H7 (cell line): ENCODE measurements at regions not wholly inside any gene's neighbourhood (a gene's known extent, or its start where the extent isn't known, plus 50 kb on each side); places are given as distances from the start of the nearest gene placed in this dataset.

ENCODE experiments used
- DNase-seq: peaks from one replicate; pipeline ENCODE4 v3.0.0; 2012
- H3K27me3 ChIP-seq: 2 replicates; pipeline ENCODE4 v1.6.0; 2011; ENCODE audit warnings: mild to moderate bottlenecking, low read length; ENCODE audit not compliant: control insufficient read depth, insufficient read depth
- H3K36me3 ChIP-seq: replicated peaks from 2 replicates; pipeline ENCODE4 v1.5.1; 2011; ENCODE audit warnings: low read length; ENCODE audit not compliant: control insufficient read depth, insufficient read depth
- H3K4me3 ChIP-seq: 2 replicates; pipeline ENCODE4 v1.5.1; 2011; ENCODE audit warnings: low read depth, mild to moderate bottlenecking, control low read depth, low read length, moderate library complexity; ENCODE audit not compliant: insufficient read depth

DNA sequence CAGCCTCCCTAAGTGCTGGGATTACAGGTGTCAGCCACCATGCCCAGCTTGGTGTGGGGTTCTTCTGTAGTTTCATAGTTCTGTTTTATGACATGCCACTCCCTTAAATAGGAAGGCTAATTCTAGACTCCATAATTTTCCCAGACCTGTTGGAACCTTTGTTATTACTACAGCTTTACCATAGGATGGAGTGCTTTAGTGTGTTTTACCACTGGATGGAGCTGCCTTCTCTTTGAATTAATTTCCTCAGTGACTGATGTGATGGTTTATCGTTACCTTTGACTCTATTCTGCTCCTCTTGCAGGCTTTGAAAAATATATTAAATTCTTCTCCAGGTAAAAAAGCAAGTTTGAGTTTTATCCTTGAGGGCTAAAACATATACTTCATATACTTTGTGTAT is 84.6 kb upstream of the NEK7 start:
- Histone ChIP-seq H3K36me3 (no peaks in the 10 kb centered on the region), H3K4me3 (no peak overlapping the region), H3K27me3 (no peaks in the 10 kb centered on the region)
- no peak for DNase-seq

DNA sequence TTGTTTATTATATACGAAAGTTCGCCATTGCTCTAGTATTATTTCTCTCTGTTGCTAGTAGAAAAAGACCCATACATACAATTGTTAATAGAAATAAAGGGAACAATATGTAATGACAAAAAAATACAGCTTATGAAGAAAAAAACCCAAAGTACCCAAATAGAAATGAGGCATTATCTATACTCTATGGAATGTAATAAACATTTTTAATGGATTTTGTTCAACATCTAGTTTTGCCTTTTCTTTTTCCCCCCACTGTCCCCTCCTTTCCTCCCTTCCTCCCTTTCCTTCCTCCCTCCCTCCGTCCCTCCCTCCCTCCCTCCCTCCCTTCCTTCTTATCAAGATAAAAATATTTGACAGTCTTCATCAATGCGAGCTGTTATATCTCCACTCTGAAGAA is 81.5 kb upstream of the NEK7 start:
- no peaks in the 10 kb centered on the region for H3K27me3 ChIP-seq
- no peak overlapping the region for H3K4me3 ChIP-seq
- no peaks in the 10 kb centered on the region for H3K36me3 ChIP-seq
- DNase-seq = no peak

DNA sequence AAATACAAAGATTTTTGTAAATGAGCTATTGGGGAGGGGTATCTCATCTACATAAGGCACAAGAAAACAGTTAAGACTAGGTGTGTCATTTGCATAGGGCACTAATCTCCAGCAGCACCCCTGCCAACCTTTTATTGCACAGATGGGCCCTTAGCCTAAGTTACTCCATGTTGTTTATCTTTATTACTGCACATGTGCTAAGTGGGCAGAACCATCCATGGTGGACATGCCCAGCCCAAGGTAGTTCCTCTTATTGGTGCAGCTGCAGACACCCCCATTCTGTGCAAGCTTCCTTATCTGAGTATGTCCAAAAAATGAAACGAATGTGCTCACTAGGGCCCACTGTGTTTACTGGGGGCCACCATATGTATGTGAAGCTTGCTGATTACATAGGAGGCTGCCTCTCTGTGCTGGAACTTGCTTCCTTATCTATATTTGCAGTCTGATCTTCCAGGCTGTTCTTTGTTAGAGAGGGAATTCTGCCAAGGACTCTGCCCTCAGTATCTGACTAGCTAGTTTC is 77.3 kb upstream of the NEK7 start:
- Histone ChIP-seq H3K36me3 (no peaks in the 10 kb centered on the region), H3K4me3 (no peak overlapping the region), H3K27me3 (no peaks in the 10 kb centered on the region)
- no peak for DNase-seq

DNA sequence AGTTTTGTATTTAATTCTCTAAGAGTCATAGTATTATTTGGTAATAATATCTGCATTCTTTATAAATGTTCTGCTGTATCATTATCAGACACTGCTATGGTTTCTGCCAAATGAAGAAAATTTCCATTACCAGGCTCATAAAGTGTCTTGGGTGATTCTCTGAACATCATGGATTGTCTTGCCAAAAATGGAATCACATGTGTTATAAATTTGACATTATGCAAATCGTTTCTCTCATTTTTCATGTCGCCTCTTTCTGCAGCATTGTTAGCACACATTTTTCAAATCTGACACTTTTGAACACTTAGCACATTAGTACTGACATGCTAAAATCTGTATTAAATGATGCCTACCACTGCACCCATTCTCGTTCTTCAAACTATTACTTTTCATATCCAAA is 74.2 kb upstream of the NEK7 start:
- Histone ChIP-seq H3K4me3 (no peak overlapping the region), H3K27me3 (no peaks in the 10 kb centered on the region), H3K36me3 (no peaks in the 10 kb centered on the region)
- no peak for DNase-seq

DNA sequence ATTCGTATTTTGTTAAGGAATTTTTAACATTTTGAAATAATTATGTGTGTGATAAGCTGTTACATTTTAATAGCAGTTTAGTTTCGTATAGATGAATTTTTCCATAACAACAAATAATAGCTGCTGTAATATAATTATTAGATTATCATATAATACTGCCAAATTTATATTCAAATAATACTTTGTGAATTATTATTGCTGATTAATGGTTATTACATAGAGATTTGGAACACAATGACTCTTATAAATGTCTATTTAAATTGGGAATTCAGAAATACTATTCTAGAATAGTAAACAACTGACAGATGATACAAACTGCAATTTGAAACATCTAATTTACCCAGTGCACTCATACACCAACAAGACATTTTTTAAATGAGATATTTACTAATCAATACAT is 73.2 kb upstream of the NEK7 start:
- Histone ChIP-seq H3K4me3 (no peak overlapping the region), H3K27me3 (no peaks in the 10 kb centered on the region), H3K36me3 (no peaks in the 10 kb centered on the region)
- DNase-seq = no peak

DNA sequence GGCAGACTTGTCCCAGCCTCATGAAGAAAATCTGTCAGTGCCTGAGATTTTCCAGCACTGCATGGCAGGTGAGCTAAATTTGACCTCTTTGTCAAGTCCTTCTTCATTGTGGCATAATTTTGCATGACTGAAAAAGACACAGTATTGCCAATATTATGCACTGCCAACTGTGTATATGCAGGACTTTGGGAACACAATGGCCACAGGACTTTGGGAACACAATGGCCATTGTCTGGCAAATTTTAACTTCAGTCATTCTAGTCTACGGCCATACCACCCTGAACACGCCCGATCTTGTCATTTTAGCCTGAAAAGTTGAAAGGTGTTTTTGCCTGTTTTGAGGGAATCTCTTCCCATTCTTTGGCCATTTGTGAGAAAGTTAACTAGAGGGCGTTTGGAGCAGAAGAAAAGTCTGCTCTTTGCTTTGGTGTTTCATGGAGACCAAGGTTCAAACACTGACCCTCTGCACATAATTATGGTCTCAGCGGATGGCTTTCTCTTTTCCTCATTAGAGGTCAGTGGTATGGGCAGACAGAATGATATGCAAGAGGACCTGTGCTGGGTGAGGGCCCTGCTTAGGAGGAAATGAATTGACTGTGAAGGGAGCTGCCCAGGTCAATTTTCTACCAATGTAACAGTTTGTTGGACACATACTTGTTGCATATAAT is 72.4 kb upstream of the NEK7 start:
- H3K27me3 ChIP-seq = no peaks in the 10 kb centered on the region
- H3K36me3 ChIP-seq = no peaks in the 10 kb centered on the region
- no peak overlapping the region for H3K4me3 ChIP-seq
- no peak for DNase-seq

DNA sequence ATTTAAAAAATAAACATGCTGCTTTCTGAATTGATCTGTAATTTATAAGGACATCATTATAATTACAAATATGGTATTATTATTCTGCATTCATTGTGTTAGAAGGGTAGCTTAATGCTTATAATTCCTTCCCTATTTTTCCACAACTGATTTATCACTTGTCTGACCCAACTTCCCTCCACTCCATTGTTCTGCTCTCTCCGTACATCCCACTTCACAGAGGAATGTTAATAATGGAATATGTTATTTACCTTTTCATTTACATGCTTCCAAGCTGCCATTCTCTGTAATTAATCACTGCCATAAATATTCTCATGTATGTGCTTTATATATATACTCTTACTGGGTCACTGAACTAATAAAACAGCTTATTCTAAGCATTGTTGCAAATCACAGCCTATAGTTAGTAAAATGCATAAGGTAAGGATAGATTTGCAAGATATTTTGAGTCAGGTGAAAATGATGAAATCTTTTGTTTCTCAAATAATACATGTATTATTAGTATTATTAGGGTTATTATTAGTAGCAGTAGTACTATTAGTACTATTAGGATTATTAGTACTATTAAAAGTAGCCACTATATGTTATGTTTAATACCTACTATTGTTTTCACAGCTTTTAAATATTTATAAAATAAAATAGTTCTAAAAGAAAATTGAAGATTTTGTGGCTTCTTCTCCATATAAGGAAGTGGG is 70.6 kb upstream of the NEK7 start:
- H3K27me3 ChIP-seq = no peaks in the 10 kb centered on the region
- DNase-seq = no peak
- no peaks in the 10 kb centered on the region for H3K36me3 ChIP-seq
- H3K4me3 ChIP-seq = no peak overlapping the region

DNA sequence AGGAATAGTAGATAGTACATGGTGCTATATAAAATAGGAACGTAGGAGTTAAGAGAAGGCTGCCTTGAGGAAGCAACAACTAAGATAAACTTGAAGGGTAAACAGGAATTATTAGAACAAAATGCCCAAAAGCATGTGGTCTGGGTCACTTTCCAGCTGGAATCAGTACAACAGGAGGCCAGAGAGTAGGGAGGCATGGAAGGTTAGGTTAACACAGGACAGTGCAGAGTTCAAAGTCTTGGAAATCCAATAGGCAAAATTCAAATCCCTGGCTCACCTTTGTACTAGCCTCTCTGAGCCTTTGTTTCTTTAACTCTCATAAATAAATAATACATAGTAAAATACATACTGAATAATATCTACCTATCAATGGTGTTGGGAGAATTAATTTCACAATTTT is 69.0 kb upstream of the NEK7 start:
- Histone ChIP-seq H3K27me3 (no peaks in the 10 kb centered on the region), H3K4me3 (no peak overlapping the region), H3K36me3 (no peaks in the 10 kb centered on the region)
- DNase-seq = no peak

DNA sequence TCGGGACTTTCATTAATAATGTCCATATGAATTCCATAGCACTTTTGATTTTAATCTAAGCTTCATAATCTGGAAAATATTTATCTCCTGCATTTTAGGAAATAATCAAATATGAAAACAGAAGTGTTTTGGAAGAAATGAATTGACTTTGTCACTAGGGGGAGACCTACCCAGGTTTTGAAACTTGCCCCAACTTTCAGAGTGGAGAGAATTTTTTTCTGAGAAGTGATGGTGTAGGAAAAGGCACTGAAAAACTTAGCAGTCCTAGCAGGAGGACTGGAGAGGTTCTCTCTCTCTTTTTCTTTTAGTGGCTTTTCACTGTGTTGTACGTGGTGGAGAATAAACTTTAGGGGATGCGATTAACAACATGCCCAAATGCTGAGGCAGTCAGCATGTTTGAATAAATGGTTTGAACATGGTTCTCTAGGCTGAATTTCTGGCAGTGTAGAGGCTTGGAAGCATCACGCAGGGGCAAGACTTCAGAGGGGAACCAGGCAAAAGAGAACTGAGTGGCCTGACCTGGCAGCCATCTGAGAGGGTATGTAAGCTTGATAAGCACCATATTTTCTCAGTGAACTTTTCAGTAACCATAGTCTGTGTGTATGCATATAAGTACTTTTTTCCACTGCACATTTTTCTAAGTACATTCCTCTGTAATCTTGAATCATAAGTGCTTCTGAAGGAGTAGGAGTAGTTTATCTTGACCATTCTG is 68.3 kb upstream of the NEK7 start:
- Histone ChIP-seq H3K4me3 (no peak overlapping the region), H3K27me3 (no peaks in the 10 kb centered on the region), H3K36me3 (no peaks in the 10 kb centered on the region)
- DNase-seq = peak; percentile 35

DNA sequence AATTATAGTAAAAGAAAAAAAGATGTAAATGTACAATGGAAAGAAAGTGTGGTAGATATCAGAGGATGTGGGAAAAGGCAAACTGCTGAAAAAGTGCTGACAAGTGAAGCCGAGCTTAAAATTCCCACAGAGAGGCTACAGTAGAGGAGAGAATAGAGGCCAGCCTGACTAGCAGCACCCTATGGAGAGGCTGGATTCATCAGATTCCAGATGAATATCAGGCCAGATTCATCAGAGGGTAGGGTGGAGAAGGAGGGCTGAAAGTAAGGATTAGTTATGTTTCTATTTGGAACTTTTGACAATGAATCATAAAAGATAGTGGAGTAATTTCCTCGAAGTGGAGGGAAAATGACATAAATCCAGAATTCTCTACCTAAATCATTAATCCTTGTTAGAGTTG is 60.4 kb upstream of the NEK7 start:
- DNase-seq = peak; percentile 32
- H3K36me3 ChIP-seq = no peaks in the 10 kb centered on the region
- no peak overlapping the region for H3K4me3 ChIP-seq
- H3K27me3 ChIP-seq = no peaks in the 10 kb centered on the region

DNA sequence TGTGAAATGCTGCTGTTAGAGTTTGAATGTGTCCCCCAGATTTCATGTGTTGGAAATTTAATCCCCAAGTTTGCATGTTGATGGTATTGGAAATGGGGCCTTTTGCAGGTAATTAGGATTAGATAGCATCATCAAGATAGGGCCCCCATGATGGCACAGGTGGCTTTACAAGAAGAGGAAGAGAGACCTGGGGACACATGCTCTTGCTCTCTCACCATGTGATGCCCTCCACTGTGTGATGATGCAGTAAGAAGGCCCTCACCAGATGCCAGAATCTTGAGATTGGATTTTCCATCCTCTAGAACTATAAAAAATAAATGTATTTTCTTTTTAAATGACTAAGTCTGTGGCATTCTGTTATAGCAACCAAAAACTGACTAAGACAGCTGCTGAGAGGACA is 57.0 kb upstream of the NEK7 start:
- DNase-seq = no peak
- H3K27me3 ChIP-seq = no peaks in the 10 kb centered on the region
- no peak overlapping the region for H3K4me3 ChIP-seq
- no peaks in the 10 kb centered on the region for H3K36me3 ChIP-seq

DNA sequence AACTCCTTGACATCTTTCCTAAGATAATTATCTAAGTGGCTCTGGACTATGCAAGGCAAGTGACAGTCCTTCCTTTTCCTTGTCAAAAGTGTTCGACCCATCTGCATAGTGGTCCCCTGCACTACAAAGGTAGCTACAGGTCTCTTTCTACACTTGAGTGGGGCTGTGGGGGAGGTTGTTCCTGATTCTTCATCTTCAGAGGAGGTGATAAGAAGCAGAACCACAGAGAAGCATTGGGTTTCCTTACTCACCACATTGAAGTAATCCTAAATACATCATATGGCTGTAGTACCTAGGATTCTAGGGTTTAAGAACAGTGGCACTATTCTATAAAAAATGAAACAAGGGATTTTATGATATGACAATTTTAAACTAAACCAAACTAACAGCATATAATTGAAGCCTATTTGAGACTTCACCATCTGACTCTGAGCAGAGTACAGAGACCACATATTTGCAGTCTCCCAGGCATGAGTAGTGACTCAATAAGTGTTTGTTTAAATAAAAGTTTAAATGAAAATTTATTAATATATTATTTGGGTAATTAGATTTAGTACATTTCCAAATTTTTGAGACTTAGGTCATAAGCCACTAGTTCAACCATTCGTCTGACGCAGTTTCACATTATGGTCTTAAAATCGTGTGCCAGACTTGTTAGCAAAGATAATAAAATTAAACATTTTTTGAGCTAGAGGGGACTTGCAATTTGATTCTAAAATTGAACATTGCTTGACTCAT is 54.9 kb upstream of the NEK7 start:
- H3K27me3 ChIP-seq = no peaks in the 10 kb centered on the region
- no peak overlapping the region for H3K4me3 ChIP-seq
- H3K36me3 ChIP-seq = no peaks in the 10 kb centered on the region
- DNase-seq = no peak

DNA sequence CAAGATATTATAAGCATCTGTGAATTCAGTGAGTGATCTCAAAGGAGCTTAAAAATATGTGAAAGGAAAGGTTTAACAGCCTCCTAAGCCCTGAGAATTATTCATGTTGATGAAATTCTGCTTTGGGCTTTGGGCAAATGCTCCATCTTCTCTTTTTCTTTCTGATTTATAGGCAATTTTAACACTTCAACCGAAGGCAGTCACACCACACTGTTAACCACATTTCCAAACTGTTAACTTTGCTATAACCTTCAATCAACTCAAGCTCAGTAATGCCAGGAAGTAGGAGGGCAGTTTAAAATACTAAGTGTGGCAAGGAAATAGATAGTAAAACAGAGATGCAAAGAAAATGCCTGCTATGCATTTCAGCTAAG is 54.4 kb upstream of the NEK7 start:
- DNase-seq = no peak
- Histone ChIP-seq H3K4me3 (no peak overlapping the region), H3K36me3 (no peaks in the 10 kb centered on the region), H3K27me3 (no peaks in the 10 kb centered on the region)

DNA sequence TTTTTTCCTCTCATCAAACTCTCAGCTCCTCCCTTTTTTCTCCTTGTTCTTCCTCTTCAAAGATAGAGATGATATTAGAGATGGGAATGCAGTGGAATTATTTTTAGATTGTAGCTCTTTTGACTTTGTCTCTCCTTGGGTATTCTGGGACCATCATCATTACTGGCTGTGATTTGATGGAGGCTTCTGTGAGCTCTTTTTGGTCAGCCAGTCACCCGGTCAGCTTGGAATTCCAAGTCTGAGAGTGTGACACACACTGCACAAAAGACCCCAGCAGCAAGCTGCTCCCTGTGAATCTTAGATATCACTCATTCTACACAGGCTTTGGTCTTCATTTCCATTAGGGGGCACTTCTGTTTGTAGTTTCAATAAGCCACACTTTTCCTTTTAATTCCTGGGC is 51.6 kb upstream of the NEK7 start:
- DNase-seq = no peak
- Histone ChIP-seq H3K27me3 (no peaks in the 10 kb centered on the region), H3K36me3 (no peaks in the 10 kb centered on the region), H3K4me3 (no peak overlapping the region)

DNA sequence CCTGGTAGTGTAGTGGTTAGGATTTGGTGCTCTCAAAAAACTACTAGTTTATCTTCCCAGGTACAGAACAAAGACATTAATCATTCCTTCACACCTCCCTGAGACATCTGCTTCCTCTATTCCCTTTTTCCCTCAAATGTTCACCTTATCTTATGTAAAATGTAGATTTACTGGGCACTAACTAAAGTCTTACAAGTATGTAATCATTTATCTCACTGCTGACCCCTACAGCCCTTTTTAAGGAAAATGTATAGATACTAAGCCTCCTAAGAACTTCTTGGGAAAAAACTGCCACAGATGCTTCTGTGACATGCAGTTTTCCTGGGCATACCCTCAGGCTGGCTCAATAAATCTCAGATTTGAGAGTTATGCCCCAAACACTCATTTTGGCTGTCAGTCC is 50.8 kb upstream of the NEK7 start:
- Histone ChIP-seq H3K36me3 (no peaks in the 10 kb centered on the region), H3K4me3 (no peak overlapping the region), H3K27me3 (no peaks in the 10 kb centered on the region)
- no peak for DNase-seq
